Smooth muscle cell (in vitro differentiated cells): ENCODE measurements at regions not wholly inside any gene's neighbourhood (a gene's known extent, or its start where the extent isn't known, plus 50 kb on each side); places are given as distances from the start of the nearest gene placed in this dataset.

Source experiments
- DNase-seq: peaks from one replicate; lab custom pipeline; 2025; ENCODE audit not compliant: unreplicated experiment; lab: John Stamatoyannopoulos, UW
- H2AFZ ChIP-seq: fragments of 200-600 bp; sonication (generic); 2 replicates; pipeline ENCODE4 v1.6.0; 2016; ENCODE audit warnings: antibody characterized with exemption, low read depth, mild to moderate bottlenecking
- H3F3A ChIP-seq: fragments of 200-600 bp; sonication (generic); 2 replicates; pipeline ENCODE4 v1.6.0; 2017; ENCODE audit warnings: antibody characterized with exemption, low read depth
- H3K27ac ChIP-seq: fragments of 200-600 bp; sonication (generic); 2 replicates; pipeline ENCODE4 v1.5.1; 2016; ENCODE audit warnings: low read depth, mild to moderate bottlenecking
- H3K27me3 ChIP-seq: fragments of 200-600 bp; sonication (generic); 2 replicates; pipeline ENCODE4 v1.6.1; 2016; ENCODE audit warnings: low read depth, mild to moderate bottlenecking
- H3K36me3 ChIP-seq: fragments of 200-600 bp; sonication (generic); 2 replicates; pipeline ENCODE4 v1.5.1; 2016; ENCODE audit warnings: low read depth
- H3K4me1 ChIP-seq: fragments of 200-600 bp; sonication (generic); 2 replicates; pipeline ENCODE4 v1.5.1; 2016; ENCODE audit warnings: low read depth
- H3K4me2 ChIP-seq: fragments of 200-600 bp; sonication (generic); 2 replicates; pipeline ENCODE4 v1.6.0; 2016; ENCODE audit warnings: mild to moderate bottlenecking
- H3K4me3 ChIP-seq: fragments of 200-600 bp; sonication (generic); 2 replicates; pipeline ENCODE4 v1.5.1; 2016; ENCODE audit warnings: mild to moderate bottlenecking
- H3K79me2 ChIP-seq: fragments of 200-600 bp; sonication (generic); 2 replicates; pipeline ENCODE4 v1.6.0; 2016; ENCODE audit warnings: low read depth, mild to moderate bottlenecking
- H3K9ac ChIP-seq: fragments of 200-600 bp; sonication (generic); 2 replicates; pipeline ENCODE4 v1.6.0; 2016; ENCODE audit warnings: low read depth
- H3K9me3 ChIP-seq: fragments of 200-600 bp; sonication (generic); replicated peaks from 2 replicates; pipeline ENCODE4 v1.5.1; 2016; ENCODE audit warnings: low read depth
- H4K20me1 ChIP-seq: fragments of 200-600 bp; sonication (generic); 2 replicates; pipeline ENCODE4 v1.6.0; 2016; ENCODE audit warnings: low read depth
- WGBS: methylation state at CpG from one replicate; pipeline ENCODE4 v1.1.7; 2016; ENCODE audit warnings: low lambda C conversion rate; 5-methylcytosine and 5-hydroxymethylcytosine counted together
- TF ChIP-seq, protein P1 (sequence below): fragments of 200-600 bp; sonication (generic); IDR thresholded peaks from 2 replicates; pipeline ENCODE4 v1.5.1; 2017; ENCODE audit warnings: borderline replicate concordance, mild to moderate bottlenecking, antibody characterized with exemption; ENCODE audit not compliant: insufficient read depth, poor library complexity, severe bottlenecking

DNA sequence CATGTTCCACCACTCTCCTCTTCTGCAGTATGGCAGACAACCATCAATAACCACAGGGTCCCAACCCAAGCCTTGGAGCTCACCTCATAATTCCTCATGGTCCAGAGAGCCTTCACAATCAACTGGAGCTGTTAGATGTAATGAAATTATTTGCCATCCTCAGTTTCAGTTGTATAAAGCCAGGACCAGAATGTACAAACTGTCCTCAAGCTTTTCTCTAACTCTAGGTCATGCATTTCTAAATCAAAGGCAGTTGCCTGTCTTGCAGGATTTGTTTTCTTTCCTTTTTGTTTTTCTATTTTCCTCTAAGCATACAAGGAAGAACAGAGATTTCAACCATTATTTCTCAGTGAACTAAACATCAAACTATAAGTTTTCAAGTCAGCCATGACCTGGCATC lies 182.5 kb upstream of the SERP2 start:
- no peak overlapping the region for H3K9ac ChIP-seq

DNA sequence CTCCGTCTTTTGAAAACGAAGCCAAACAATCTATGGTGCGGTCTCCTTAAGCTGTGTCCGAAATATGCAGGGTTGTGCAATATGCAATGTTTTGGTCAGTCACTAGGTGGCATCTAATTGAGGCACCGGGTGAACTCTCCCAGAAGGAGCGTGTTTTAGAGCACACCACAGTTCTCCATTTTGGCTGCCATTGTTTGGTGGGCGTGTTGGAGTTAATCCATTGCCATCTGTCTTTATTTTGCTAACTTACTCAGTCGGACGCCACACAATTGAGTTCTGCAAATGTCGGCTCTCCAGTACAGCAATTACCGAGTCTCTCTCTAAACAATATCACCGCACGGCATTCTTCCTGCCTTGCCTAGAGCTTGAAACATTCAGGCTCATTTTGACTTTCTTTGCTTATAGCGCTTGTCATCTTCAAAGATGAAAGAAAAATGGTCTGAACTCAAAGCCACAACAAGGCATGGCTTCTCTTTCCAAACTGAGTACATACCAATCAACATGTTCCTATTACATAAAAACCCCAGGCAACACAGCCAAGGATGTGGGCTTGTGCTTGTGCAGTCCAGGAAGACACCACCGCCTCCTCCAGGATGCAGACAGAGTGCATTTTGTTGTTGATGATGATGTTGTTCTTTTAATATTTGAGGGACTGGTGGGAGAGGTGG lies 182.0 kb upstream of the SERP2 start:
- DNase-seq: no peak
- Histone ChIP-seq H3K79me2 (no peaks in the 10 kb centered on the region), H3K9me3 (no peaks in the 10 kb centered on the region), H4K20me1 (no peaks in the 10 kb centered on the region), H3K4me1 (no peaks in the 10 kb centered on the region), H2AFZ (no peak overlapping the region), H3K27ac (no peak overlapping the region), H3K36me3 (no peaks in the 10 kb centered on the region), H3F3A (peaks cover 6% of the 10 kb centered on the region), H3K4me2 (no peak overlapping the region), H3K4me3 (no peak overlapping the region), H3K27me3 (no peaks in the 10 kb centered on the region), H3K9ac (no peak overlapping the region)
- TF ChIP-seq, protein P1, sequence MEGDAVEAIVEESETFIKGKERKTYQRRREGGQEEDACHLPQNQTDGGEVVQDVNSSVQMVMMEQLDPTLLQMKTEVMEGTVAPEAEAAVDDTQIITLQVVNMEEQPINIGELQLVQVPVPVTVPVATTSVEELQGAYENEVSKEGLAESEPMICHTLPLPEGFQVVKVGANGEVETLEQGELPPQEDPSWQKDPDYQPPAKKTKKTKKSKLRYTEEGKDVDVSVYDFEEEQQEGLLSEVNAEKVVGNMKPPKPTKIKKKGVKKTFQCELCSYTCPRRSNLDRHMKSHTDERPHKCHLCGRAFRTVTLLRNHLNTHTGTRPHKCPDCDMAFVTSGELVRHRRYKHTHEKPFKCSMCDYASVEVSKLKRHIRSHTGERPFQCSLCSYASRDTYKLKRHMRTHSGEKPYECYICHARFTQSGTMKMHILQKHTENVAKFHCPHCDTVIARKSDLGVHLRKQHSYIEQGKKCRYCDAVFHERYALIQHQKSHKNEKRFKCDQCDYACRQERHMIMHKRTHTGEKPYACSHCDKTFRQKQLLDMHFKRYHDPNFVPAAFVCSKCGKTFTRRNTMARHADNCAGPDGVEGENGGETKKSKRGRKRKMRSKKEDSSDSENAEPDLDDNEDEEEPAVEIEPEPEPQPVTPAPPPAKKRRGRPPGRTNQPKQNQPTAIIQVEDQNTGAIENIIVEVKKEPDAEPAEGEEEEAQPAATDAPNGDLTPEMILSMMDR: peak; percentile 44
- WGBS: 85% methylated on average over 15 of the region's 15 CpGs

More for the DNA sequence above, 182.5 kb upstream of the SERP2 start:
- Histone ChIP-seq H3K27me3 (no peaks in the 10 kb centered on the region), H3K36me3 (no peaks in the 10 kb centered on the region), H3K4me2 (no peak overlapping the region), H3K4me3 (no peak overlapping the region), H3K9me3 (no peaks in the 10 kb centered on the region), H3K79me2 (no peaks in the 10 kb centered on the region), H4K20me1 (no peaks in the 10 kb centered on the region), H3F3A (peaks cover 6% of the 10 kb centered on the region), H3K4me1 (no peaks in the 10 kb centered on the region), H2AFZ (no peak overlapping the region), H3K27ac (no peak overlapping the region)
- DNase-seq: no peak
- TF ChIP-seq, protein P1: no peak

DNA sequence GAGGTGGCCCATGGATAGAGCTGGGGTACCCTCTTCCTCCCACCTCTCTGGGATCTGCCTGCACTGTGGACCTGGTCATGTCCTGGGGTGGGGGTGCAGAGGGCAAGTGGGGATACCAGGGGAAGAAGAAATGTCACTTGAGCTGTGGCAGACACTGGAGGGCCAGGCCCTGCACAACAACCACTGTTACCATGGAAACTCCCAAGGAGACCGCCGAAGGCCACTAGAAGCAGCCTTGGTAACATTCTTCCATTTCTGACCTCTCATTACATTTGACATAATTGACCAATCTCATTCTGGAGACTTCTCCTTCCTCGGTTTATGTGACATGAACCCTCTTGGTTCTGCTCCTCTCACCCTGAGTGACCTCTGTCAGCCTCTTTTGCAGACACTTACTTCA lies 179.9 kb upstream of the SERP2 start:
- Histone ChIP-seq H3K9me3 (no peaks in the 10 kb centered on the region), H3K4me1 (no peaks in the 10 kb centered on the region), H3K9ac (no peak overlapping the region), H3K4me2 (no peak overlapping the region), H3K79me2 (no peaks in the 10 kb centered on the region), H3K36me3 (no peaks in the 10 kb centered on the region), H3F3A (no peaks in the 10 kb centered on the region), H3K4me3 (no peak overlapping the region), H2AFZ (no peak overlapping the region), H3K27ac (no peak overlapping the region), H4K20me1 (no peaks in the 10 kb centered on the region), H3K27me3 (no peaks in the 10 kb centered on the region)
- 97% methylated on average over 3 of the region's 3 CpGs for WGBS
- TF ChIP-seq, protein P1: no peak
- DNase-seq: no peak

- Histone ChIP-seq H3K4me2 (no peak overlapping the region), H2AFZ (no peak overlapping the region), H3K9ac (no peak overlapping the region), H3K79me2 (no peaks in the 10 kb centered on the region), H3K27me3 (no peaks in the 10 kb centered on the region), H3K27ac (no peak overlapping the region), H3K4me3 (no peak overlapping the region), H3F3A (no peaks in the 10 kb centered on the region), H3K4me1 (no peaks in the 10 kb centered on the region), H3K9me3 (no peaks in the 10 kb centered on the region), H4K20me1 (no peaks in the 10 kb centered on the region), H3K36me3 (no peaks in the 10 kb centered on the region)
- WGBS: 93% methylated on average over 3 of the region's 3 CpGs
- TF ChIP-seq, protein P1: no peak
- DNase-seq: no peak
Observed at GRCh38 chr13:44195245-44195644, 178.4 kb upstream of the SERP2 start.
